ENCODE measurements at regions not wholly inside any gene's neighbourhood (a gene's known extent, or its start where the extent isn't known, plus 50 kb on each side); places are given as distances from the start of the nearest gene placed in this dataset.
"Not testable (repeated sequence)": the region's sequence is repeated elsewhere in the genome, so short reads cannot be mapped to it uniquely, and the experiment has no call there.

DNA sequence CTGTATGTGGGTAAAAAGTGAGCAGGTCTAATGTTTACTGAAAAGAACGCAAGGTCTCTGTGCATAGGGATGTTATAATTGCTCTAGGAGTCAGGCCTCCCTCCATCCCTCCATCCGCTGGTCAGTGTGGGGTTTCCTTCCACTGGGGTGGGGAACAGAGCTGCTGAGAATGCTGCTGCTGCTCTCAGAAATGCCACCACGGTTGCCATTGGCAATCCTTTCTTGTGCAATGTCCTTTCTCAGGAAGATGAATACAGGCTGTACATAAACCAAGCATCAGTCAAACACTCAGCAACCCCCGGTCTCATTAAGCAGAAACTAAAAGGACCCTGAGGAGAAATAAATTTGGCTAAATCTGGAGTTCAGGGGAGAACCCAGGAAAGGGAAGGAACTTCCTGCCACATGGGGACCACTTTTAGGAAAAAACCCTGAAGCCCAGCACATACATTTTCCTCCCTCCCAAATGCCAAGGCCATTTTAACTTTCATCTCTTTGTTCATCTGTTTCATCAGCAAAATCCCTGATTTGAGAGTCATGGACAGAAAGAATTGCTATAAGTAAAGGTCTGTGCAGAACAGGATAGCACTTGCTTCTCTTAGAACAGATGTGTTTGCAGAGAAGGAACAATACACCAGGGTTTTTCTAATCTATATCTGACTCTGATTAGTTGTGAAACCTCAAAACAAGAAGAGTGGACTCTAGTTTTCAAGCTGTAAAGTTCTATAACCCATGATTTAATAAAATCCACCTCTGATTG lies 70.4 kb upstream of the SLC1A3 start:
- no peak for DNase-seq

DNA sequence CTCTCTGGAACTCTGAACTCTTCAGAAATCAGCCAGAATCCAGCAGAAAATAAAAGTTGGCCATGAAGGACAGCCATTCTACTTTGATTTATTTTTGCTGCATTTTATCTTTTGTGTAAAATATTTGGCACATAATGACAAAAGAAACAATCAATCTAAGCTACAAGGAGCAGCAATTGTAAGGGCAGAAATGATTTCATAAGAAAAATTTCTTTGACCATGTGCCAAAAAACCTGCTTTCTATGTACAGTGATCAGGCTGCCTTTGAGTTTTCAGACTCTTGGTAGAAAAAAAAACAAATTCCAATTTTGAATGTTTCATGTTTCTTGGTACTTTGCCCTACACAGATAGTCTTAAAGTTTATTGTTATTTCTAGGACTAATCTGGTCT lies 69.8 kb upstream of the SLC1A3 start:
- DNase-seq: no peak

DNA sequence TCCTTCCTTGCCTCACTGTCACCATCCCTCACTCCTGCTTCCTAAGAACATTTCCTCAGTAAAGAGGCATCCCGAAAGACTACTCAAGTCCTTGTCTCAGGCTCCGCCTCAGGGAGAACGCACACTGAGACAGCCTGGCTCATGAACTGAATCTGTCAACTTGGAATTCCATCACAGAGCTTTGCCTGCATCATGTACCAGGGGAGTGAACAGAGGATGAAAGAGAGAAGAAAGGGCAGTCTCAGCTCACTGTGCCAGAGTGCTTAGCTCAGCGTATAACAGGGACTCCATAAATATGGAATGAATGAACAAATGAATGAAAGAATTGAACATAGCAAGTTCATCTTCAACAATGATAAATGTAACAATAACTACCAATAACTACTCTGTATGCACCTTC lies 68.7 kb upstream of the SLC1A3 start:
- no peak for DNase-seq

DNA sequence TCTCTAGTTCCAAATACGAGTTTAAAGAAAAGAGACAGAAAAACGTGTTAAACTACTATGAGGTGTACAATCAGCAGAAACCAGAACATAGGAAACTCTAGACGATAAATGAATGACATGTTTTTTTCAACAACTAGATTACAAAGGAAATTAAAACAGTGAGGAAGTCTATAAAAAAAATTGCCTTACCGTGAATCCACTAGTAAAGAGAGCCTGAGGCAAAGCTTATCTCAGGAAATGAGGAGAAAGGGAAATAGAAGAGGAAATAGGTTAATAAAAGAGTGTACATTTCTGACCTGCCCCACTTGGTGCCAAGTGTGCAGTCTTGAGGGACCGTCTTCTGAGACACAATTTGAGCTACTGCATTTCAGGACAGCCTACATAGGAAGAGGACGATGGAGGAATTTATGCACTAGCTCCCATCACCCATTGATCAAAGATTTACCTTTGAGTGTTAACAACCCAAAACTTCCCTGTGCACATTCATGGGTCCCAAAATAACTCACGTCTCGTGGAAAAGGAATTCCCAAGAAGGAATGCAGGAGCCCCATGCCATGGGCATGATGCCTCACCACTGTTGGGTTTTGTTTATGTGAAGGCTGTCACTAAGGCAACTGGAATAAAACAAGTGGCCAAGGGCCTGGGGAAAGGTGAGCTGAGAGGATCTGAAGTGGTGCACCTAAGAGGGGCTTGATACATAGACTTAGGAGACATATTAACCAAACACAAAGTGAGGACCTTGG lies 53.6 kb upstream of the SLC1A3 start:
- DNase-seq: no peak

DNA sequence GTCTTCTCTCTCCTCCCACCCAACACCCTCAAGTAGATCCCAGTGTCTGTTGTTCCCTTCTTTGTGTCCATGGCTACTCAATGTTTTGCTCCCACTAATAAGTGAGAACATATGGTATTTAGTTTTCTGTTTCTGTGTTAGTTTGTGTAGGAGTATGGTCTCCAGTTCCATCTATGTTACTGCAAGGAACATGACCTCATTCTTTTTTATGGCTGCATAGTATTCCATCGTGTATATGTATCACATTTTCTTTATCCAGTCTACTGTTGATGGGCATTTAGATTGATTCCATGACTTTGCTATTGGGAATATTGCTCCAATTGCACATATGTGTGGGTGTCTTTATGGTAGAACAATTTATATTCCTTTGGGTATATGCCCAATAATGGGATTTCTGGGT lies 51.4 kb upstream of the SLC1A3 start:
- not testable (repeated sequence) for DNase-seq

All from NCI-H1048 (cell line).